H1 (cell line): ENCODE measurements at regions not wholly inside any gene's neighbourhood (a gene's known extent, or its start where the extent isn't known, plus 50 kb on each side); places are given as distances from the start of the nearest gene placed in this dataset.
A peak's percentile ranks its signal among the peaks of the same experiment; 100 is the strongest.

Source experiments
- CTCF ChIA-PET: fragments of 300-600 bp; sonication (Branson Sonifier 250); formaldehyde crosslinking; loops from one replicate; lab custom pipeline; 2021; ENCODE audit not compliant: partially characterized antibody; lab: Charles Lee
- POLR2A ChIA-PET: fragments of 300-600 bp; sonication (Branson Sonifier 250); formaldehyde crosslinking; loops from one replicate; lab custom pipeline; 2021; ENCODE audit warnings: inconsistent platforms; ENCODE audit not compliant: partially characterized antibody; lab: Charles Lee
- DNase-seq, 2 experiments: peaks; one replicate each; pipeline versions ENCODE4 v3.0.0 to v3.0.0-alpha.2; 2010 to 2022; ENCODE audit warnings: low spot score in 2 of 2, low read depth in 1 of 2, mixed read lengths in 1 of 2
- FAIRE-seq: peaks from 2 replicates; lab custom pipeline; 2011; peaks lifted over from hg19 to GRCh38; lab: Jason Lieb, UNC
- H2AFZ ChIP-seq: 2 replicates; pipeline ENCODE4 v1.8.1; 2012; ENCODE audit warnings: low read length, inconsistent platforms
- H2AK5ac ChIP-seq: 2 replicates; pipeline ENCODE4 v1.6.1; 2013; ENCODE audit warnings: low read depth, low read length
- H2BK120ac ChIP-seq: replicated peaks from 2 replicates; pipeline ENCODE3; 2013; ENCODE audit warnings: low read depth, low read length, inconsistent platforms
- H2BK12ac ChIP-seq: 2 replicates; pipeline ENCODE4 v1.6.1; 2013; ENCODE audit warnings: low read depth, low read length
- H2BK15ac ChIP-seq: 2 replicates; pipeline ENCODE4 v1.6.1; 2013; ENCODE audit warnings: low read length
- H2BK20ac ChIP-seq: 2 replicates; pipeline ENCODE4 v1.6.1; 2013; ENCODE audit warnings: low read length
- H2BK5ac ChIP-seq: 2 replicates; pipeline ENCODE4 v1.6.1; 2013; ENCODE audit warnings: low read depth, low read length
- H3K14ac ChIP-seq: 2 replicates; pipeline ENCODE4 v1.6.1; 2013; ENCODE audit warnings: inconsistent platforms; ENCODE audit not compliant: insufficient read length
- H3K18ac ChIP-seq: 2 replicates; pipeline ENCODE4 v1.6.1; 2013; ENCODE audit warnings: low read length; ENCODE audit errors: extremely low read depth
- H3K23ac ChIP-seq: 2 replicates; pipeline ENCODE4 v1.6.1; 2013; ENCODE audit warnings: inconsistent platforms; ENCODE audit not compliant: insufficient read length
- H3K23me2 ChIP-seq: 2 replicates; pipeline ENCODE4 v1.6.1; 2013; ENCODE audit warnings: low read depth, low read length
- H3K27ac ChIP-seq: 2 replicates; pipeline ENCODE4 v1.6.1; 2011; ENCODE audit warnings: low read depth, low read length, inconsistent platforms
- H3K27me3 ChIP-seq, 4 experiments: replicated peaks in 1 of 4; 1 replicate in 1 of 4; 2 replicates in 3 of 4; pipeline versions ENCODE4 v1.6.1 to v1.8.1; 2011 to 2013; ENCODE audit warnings: low read length in 3 of 4, mild to moderate bottlenecking in 3 of 4, inconsistent platforms in 2 of 4, mixed read lengths in 2 of 4, moderate library complexity in 1 of 4; ENCODE audit not compliant: control insufficient read depth in 3 of 4, insufficient read depth in 3 of 4; ENCODE audit errors: extremely low read depth in 1 of 4
- H3K36me3 ChIP-seq, 4 experiments: 2 replicates each; pipeline versions ENCODE4 v1.6.1 to v1.8.1; 2011 to 2013; ENCODE audit warnings: mild to moderate bottlenecking in 4 of 4, low read length in 3 of 4, moderate library complexity in 2 of 4, control low read depth in 1 of 4, inconsistent platforms in 1 of 4; ENCODE audit not compliant: insufficient read depth in 4 of 4, control insufficient read depth in 2 of 4
- H3K4ac ChIP-seq: replicated peaks from 2 replicates; pipeline ENCODE3; 2013; ENCODE audit warnings: low read length, low read depth, mixed read lengths, inconsistent platforms; ENCODE audit not compliant: insufficient read length
- H3K4me1 ChIP-seq, 4 experiments: replicated peaks in 1 of 4; 1 replicate in 1 of 4; 2 replicates in 3 of 4; pipeline versions ENCODE4 v1.6.1 to v1.8.1; 2011 to 2013; ENCODE audit warnings: low read length in 3 of 4, inconsistent platforms in 2 of 4, mixed read lengths in 1 of 4; ENCODE audit not compliant: insufficient read depth in 4 of 4, control insufficient read depth in 3 of 4
- H3K4me2 ChIP-seq, 2 experiments: 2 replicates each; pipeline versions ENCODE4 v1.6.1 to v1.8.1; 2011 to 2013; ENCODE audit warnings: low read depth in 2 of 2, low read length in 2 of 2, control low read depth in 1 of 2, inconsistent platforms in 1 of 2, mild to moderate bottlenecking in 1 of 2; ENCODE audit not compliant: insufficient read depth in 1 of 2
- H3K4me3 ChIP-seq, 4 experiments: fragments of 200-600, 300-600 bp in 1 of 4; sonication (generic), shearing (Covaris generic), sonication (Bioruptor Twin) in 1 of 4; 2 replicates each; pipeline versions ENCODE4 v1.5.1 to v1.8.1; 2011 to 2016; ENCODE audit warnings: low read length in 4 of 4, low read depth in 3 of 4, control low read depth in 2 of 4, inconsistent platforms in 2 of 4, mild to moderate bottlenecking in 2 of 4, mixed read lengths in 1 of 4, moderate library complexity in 1 of 4; ENCODE audit not compliant: insufficient read depth in 2 of 4; ENCODE audit errors: extremely low read depth in 1 of 4
- H3K56ac ChIP-seq: replicated peaks from 2 replicates; pipeline ENCODE3; 2013; ENCODE audit warnings: low read depth, mild to moderate bottlenecking, mixed read lengths, low read length, inconsistent platforms; ENCODE audit not compliant: insufficient read length
- H3K79me1 ChIP-seq: 2 replicates; pipeline ENCODE4 v1.6.1; 2013; ENCODE audit warnings: low read depth, low read length, control low read depth
- H3K79me2 ChIP-seq, 2 experiments: 2 replicates each; pipeline versions ENCODE4 v1.6.1 to v1.8.1; 2012 to 2013; ENCODE audit warnings: low read length in 2 of 2, mild to moderate bottlenecking in 2 of 2, inconsistent platforms in 1 of 2; ENCODE audit not compliant: insufficient read depth in 2 of 2, control insufficient read depth in 1 of 2
- H3K9ac ChIP-seq, 4 experiments: replicated peaks in 1 of 4; 1 replicate in 1 of 4; 2 replicates in 3 of 4; pipeline versions ENCODE4 v1.6.1 to v1.8.1; 2011 to 2013; ENCODE audit warnings: low read depth in 3 of 4, low read length in 3 of 4, control low read depth in 2 of 4, mild to moderate bottlenecking in 2 of 4, moderate library complexity in 2 of 4, inconsistent platforms in 1 of 4; ENCODE audit errors: extremely low read depth in 1 of 4
- H3K9me3 ChIP-seq, 2 experiments: 2 replicates each; pipeline versions ENCODE4 v1.6.1 to v1.8.1; 2012 to 2013; ENCODE audit warnings: mild to moderate bottlenecking in 2 of 2, moderate library complexity in 2 of 2, control low read depth in 1 of 2, inconsistent platforms in 1 of 2, low read depth in 1 of 2, low read length in 1 of 2, mixed read lengths in 1 of 2; ENCODE audit not compliant: insufficient read depth in 2 of 2
- H4K20me1 ChIP-seq, 2 experiments: replicated peaks in 1 of 2; 2 replicates each; pipeline versions ENCODE3 to v1.8.1; 2011 to 2013; ENCODE audit warnings: inconsistent platforms in 2 of 2, low read length in 2 of 2, mild to moderate bottlenecking in 1 of 2; ENCODE audit not compliant: insufficient read depth in 2 of 2, control insufficient read depth in 1 of 2
- H4K5ac ChIP-seq: 2 replicates; pipeline ENCODE4 v1.6.1; 2013; ENCODE audit warnings: low read length, low read depth, mixed read lengths, inconsistent platforms; ENCODE audit not compliant: insufficient read length
- H4K8ac ChIP-seq: 2 replicates; pipeline ENCODE4 v1.8.0; 2013; ENCODE audit warnings: mild to moderate bottlenecking, moderate library complexity, low read length, inconsistent platforms; ENCODE audit not compliant: insufficient read depth; ENCODE audit errors: extremely low read depth
- H4K91ac ChIP-seq: replicated peaks from 2 replicates; pipeline ENCODE3; 2013; ENCODE audit warnings: low read length, mixed read lengths, inconsistent platforms; ENCODE audit not compliant: insufficient read length
- CTBP2 ChIP-seq: IDR thresholded peaks from 2 replicates; pipeline ENCODE4 v1.7.0; 2011; ENCODE audit warnings: borderline replicate concordance, mild to moderate bottlenecking, moderate library complexity, mixed read lengths, low read length; ENCODE audit not compliant: insufficient read depth, insufficient read length
- EGR1 ChIP-seq: IDR thresholded peaks from 2 replicates; pipeline ENCODE4 v1.6.1; 2011; ENCODE audit warnings: low read depth, low read length, borderline replicate concordance
- PHF8 ChIP-seq: fragments of 200-600 bp; sonication (generic); conservative IDR thresholded peaks from 2 replicates; pipeline ENCODE4 v1.7.1; 2012; ENCODE audit warnings: low read depth, mild to moderate bottlenecking, inconsistent platforms, low read length, moderate library complexity
- RXRA ChIP-seq: IDR thresholded peaks from 2 replicates; pipeline ENCODE4 v1.6.1; 2011; ENCODE audit warnings: low read depth, mild to moderate bottlenecking, low read length, moderate library complexity; ENCODE audit not compliant: insufficient read depth
- TAF1 ChIP-seq: IDR thresholded peaks from 2 replicates; pipeline ENCODE4 v1.6.1; 2011; ENCODE audit warnings: mild to moderate bottlenecking, low read depth, low read length
- WGBS, 2 experiments: shearing (Covaris generic) in 1 of 2; methylation state at CpG; one replicate each; pipeline versions ENCODE4 v1.1.6 to v1.1.7; 2013 to 2015; ENCODE audit warnings: low lambda C conversion rate in 2 of 2, mixed read lengths in 2 of 2, inconsistent platforms in 1 of 2, low coverage in 1 of 2, missing lambda C conversion rate in 1 of 2; ENCODE audit not compliant: insufficient replicate concordance in 2 of 2, insufficient coverage in 1 of 2, insufficient read length in 1 of 2; ENCODE audit errors: extremely low coverage in 1 of 2, missing lambda C conversion rate in 1 of 2; 5-methylcytosine and 5-hydroxymethylcytosine counted together
- TF ChIP-seq, protein P1 (sequence below), 3 experiments: IDR thresholded peaks; 1 replicate in 2 of 3; 2 replicates in 1 of 3; pipeline versions ENCODE4 v1.5.1 to v1.6.1; 2011; ENCODE audit warnings: low read length in 3 of 3, mild to moderate bottlenecking in 3 of 3, inconsistent platforms in 2 of 3, low read depth in 1 of 3, moderate library complexity in 1 of 3; ENCODE audit not compliant: insufficient read depth in 1 of 3; ENCODE audit errors: control extremely low read depth in 1 of 3
- TF ChIP-seq, protein P2 (sequence below): IDR thresholded peaks from 2 replicates; pipeline ENCODE4 v1.6.1; 2011; ENCODE audit warnings: low read depth, mild to moderate bottlenecking, low read length; ENCODE audit not compliant: insufficient read depth

DNA sequence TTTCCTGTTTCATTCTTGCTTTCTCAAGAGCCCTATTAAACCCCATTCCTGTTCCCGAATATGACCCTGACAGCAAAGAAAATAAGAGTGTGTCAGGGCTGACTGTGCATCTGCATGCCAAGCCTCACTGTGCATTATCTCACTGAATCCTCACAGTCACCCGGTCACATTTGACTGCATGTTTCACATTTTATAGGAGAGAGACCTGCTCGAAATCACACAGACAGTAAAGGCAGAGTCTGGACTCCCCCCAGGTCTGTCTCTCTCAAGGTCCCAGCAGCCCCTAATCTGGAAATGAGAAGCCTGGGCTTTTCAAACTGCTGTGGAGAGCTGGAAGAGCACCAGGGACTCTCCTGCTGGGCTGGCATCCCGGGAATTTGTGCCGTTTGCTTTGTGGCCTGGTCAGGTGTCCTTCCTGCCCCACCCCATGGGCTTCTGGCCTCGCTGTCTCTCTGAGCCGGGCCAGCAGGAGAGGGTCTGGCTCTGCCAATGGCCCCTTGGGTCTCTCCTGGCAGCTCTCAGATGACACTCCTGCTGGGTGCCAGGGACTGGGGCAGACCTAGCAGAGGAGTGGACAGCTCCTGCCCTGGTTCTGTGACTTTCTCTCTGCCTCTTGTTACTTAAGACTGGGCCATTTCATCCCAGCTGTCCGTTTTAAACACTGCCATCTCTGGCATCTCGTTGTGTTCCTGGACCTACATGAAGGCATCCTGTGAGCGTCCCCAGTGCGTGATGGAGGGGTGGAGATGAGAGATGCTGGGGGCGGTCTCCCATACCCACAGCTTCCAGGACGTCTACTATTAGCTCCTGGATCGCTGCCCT, 173.6 kb downstream of the ARHGAP12 start:
- Histone ChIP-seq H3K27me3 (no peaks in the 10 kb centered on the region), H3K27ac (peak overlapping the region; percentile 59; the same call in 1 of the 2 replicates), H2BK5ac (peak overlapping the region; percentile 92; the same call in 1 of the 2 replicates), H3K79me1 (no peaks in the 10 kb centered on the region), H4K91ac (peak overlapping the region; percentile 94), H2AK5ac (peak overlapping the region; percentile 2; the same call in 1 of the 2 replicates), H2BK15ac (0 out of 2 replicates have a peak overlapping the region, but pooled peaks have one; percentile 72), H3K4me2 (peak overlapping the region; percentile 32 to 45; a peak in 3 of 4 replicates), H3K36me3 (no peaks in the 10 kb centered on the region), H4K5ac (peak overlapping the region; percentile 30), H3K9ac (no peak overlapping the region), H3K14ac (no peak overlapping the region), H3K9me3 (no peaks in the 10 kb centered on the region), H2BK120ac (peak overlapping the region; percentile 76), H3K23ac (no peak overlapping the region), H3K79me2 (no peaks in the 10 kb centered on the region), H3K18ac (peak overlapping the region; percentile 89), H3K4me3 (no peak overlapping the region; a peak in 1 of 8 replicates), H2BK12ac (peak overlapping the region; percentile 85), H3K23me2 (peaks cover 5% of the 10 kb centered on the region; the same call in 1 of the 2 replicates), H3K4ac (peak overlapping the region; percentile 73), H2BK20ac (peak overlapping the region; percentile 3; the same call in 1 of the 2 replicates), H4K8ac (peak overlapping the region; percentile 28; the same call in 1 of the 2 replicates), H4K20me1 (no peaks in the 10 kb centered on the region), H3K4me1 (peaks cover 19 to 40% (median 32%) of the 10 kb centered on the region in 4 experiments), H3K56ac (no peak overlapping the region), H2AFZ (no peak overlapping the region)
- ChIA-PET CTCF (interaction anchor here (0.5 to 2.4 kb wide), 6 partner anchors 14 to 970 kb away, joined by 3 to 15 read pairs (median 3); no protein-coding TSS in a partner anchor), POLR2A (interaction anchor here (0.8 to 2.3 kb wide), 3 partner anchors 9 to 25 kb away, joined by 3 to 6 read pairs (median 5); no protein-coding TSS in a partner anchor)
- WGBS, 2 experiments = 55% methylated on average over 14 of the region's 14 CpGs; no CpG with 5 or more reads in 1 of the 2 experiments
- no peak for FAIRE-seq
- peak; percentile 70 to 76 for DNase-seq
- 0 out of 2 replicates have a peak, but pooled peaks have one; percentile 12 for TF ChIP-seq EGR1
- TF ChIP-seq, protein P1, sequence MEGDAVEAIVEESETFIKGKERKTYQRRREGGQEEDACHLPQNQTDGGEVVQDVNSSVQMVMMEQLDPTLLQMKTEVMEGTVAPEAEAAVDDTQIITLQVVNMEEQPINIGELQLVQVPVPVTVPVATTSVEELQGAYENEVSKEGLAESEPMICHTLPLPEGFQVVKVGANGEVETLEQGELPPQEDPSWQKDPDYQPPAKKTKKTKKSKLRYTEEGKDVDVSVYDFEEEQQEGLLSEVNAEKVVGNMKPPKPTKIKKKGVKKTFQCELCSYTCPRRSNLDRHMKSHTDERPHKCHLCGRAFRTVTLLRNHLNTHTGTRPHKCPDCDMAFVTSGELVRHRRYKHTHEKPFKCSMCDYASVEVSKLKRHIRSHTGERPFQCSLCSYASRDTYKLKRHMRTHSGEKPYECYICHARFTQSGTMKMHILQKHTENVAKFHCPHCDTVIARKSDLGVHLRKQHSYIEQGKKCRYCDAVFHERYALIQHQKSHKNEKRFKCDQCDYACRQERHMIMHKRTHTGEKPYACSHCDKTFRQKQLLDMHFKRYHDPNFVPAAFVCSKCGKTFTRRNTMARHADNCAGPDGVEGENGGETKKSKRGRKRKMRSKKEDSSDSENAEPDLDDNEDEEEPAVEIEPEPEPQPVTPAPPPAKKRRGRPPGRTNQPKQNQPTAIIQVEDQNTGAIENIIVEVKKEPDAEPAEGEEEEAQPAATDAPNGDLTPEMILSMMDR (IDR thresholded peaks at IDR 0.05; ENCODE audit: control extremely low read depth in 1 of 3, insufficient read depth in 1 of 3, low read depth in 1 of 3, low read length in 3 of 3) = no peak
- peak; percentile 73 for TF ChIP-seq CTBP2
- no peak for TF ChIP-seq PHF8
- TF ChIP-seq, protein P2, sequence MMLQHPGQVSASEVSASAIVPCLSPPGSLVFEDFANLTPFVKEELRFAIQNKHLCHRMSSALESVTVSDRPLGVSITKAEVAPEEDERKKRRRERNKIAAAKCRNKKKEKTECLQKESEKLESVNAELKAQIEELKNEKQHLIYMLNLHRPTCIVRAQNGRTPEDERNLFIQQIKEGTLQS = no peak
- TF ChIP-seq TAF1 = 0 out of 2 replicates have a peak, but pooled peaks have one; percentile 17
- TF ChIP-seq RXRA = no peak
